SK-N-SH treated with all-trans-retinoic acid at 6 μM for 48 hours (cell line): ENCODE measurements at regions not wholly inside any gene's neighbourhood (a gene's known extent, or its start where the extent isn't known, plus 50 kb on each side); places are given as distances from the start of the nearest gene placed in this dataset.

Experiments
- ATAC-seq: fragments of 200-7000 bp; cut with Tn5 transposase; 3 replicates; pipeline ENCODE4 v1.9.1; 2020; ENCODE audit warnings: mild to moderate bottlenecking, moderate library complexity
- ARNTL ChIP-seq: fragments of 450-650 bp; formaldehyde crosslinking; IDR thresholded peaks from 2 replicates; pipeline ENCODE4 v1.5.0; 2020; ENCODE audit warnings: low read depth, mild to moderate bottlenecking, moderate library complexity, borderline replicate concordance
- BACH2 ChIP-seq: fragments of 250-450 bp; sonication (Bioruptor Pico); IDR thresholded peaks from 2 replicates; pipeline ENCODE4 v1.9.0; 2021; ENCODE audit warnings: mild to moderate bottlenecking, borderline replicate concordance
- CSDC2 ChIP-seq: fragments of 250-450 bp; sonication (Bioruptor Pico); IDR thresholded peaks from 2 replicates; pipeline ENCODE4 v1.5.0; 2020; ENCODE audit warnings: mild to moderate bottlenecking, moderate library complexity
- GLIS3 ChIP-seq: fragments of 250-450 bp; sonication (Bioruptor Pico); IDR thresholded peaks from 2 replicates; pipeline ENCODE4 v1.5.0; 2020; ENCODE audit warnings: mild to moderate bottlenecking, moderate library complexity
- ISL1 ChIP-seq: fragments of 250-450 bp; sonication (Bioruptor Pico); IDR thresholded peaks from 2 replicates; pipeline ENCODE4 v2.1.2; 2022; ENCODE audit warnings: mild to moderate bottlenecking, moderate library complexity
- OSR1 ChIP-seq: fragments of 250-450 bp; sonication (Bioruptor Pico); IDR thresholded peaks from 2 replicates; pipeline ENCODE4 v1.8.0; 2022; ENCODE audit warnings: moderate library complexity, mild to moderate bottlenecking, inconsistent platforms
- PPARA ChIP-seq: fragments of 250-450 bp; sonication (Bioruptor Pico); IDR thresholded peaks from 2 replicates; pipeline ENCODE4 v1.5.0; 2020; ENCODE audit warnings: mild to moderate bottlenecking, borderline replicate concordance
- RARB ChIP-seq: fragments of 250-450 bp; sonication (Bioruptor Pico); IDR thresholded peaks from 2 replicates; pipeline ENCODE4 v1.8.0; 2021; ENCODE audit warnings: mild to moderate bottlenecking, moderate library complexity
- SNAI2 ChIP-seq: fragments of 250-450 bp; sonication (Bioruptor Pico); IDR thresholded peaks from 2 replicates; pipeline ENCODE4 v1.5.0; 2020; ENCODE audit warnings: mild to moderate bottlenecking, moderate library complexity
- TCF4 ChIP-seq: fragments of 250-450 bp; sonication (Bioruptor Pico); IDR thresholded peaks from 2 replicates; pipeline ENCODE4 v1.8.0; 2021; ENCODE audit warnings: mild to moderate bottlenecking, moderate library complexity, borderline replicate concordance
- TOX ChIP-seq: fragments of 250-450 bp; sonication (Bioruptor Pico); IDR thresholded peaks from 2 replicates; pipeline ENCODE4 v1.8.0; 2021; ENCODE audit warnings: mild to moderate bottlenecking, moderate library complexity, borderline replicate concordance
- ZC3H10 ChIP-seq: fragments of 250-450 bp; sonication (Bioruptor Pico); IDR thresholded peaks from 2 replicates; pipeline ENCODE4 v1.5.1; 2021; ENCODE audit warnings: mild to moderate bottlenecking, moderate library complexity
- ZFP3 ChIP-seq: fragments of 250-450 bp; sonication (Bioruptor Pico); IDR thresholded peaks from 2 replicates; pipeline ENCODE4 v1.5.0; 2020; ENCODE audit warnings: mild to moderate bottlenecking, moderate library complexity
- ZFP30 ChIP-seq: fragments of 450-650 bp; formaldehyde crosslinking; IDR thresholded peaks from 2 replicates; pipeline ENCODE4 v1.5.0; 2022; ENCODE audit warnings: mild to moderate bottlenecking, moderate library complexity
- ZNF565 ChIP-seq: fragments of 450-650 bp; formaldehyde crosslinking; conservative IDR thresholded peaks from 2 replicates; pipeline ENCODE4 v1.5.0; 2020; ENCODE audit warnings: low read depth, mild to moderate bottlenecking, moderate library complexity
- ZNF8 ChIP-seq: fragments of 450-650 bp; formaldehyde crosslinking; IDR thresholded peaks from 2 replicates; pipeline ENCODE4 v1.5.0; 2020; ENCODE audit warnings: mild to moderate bottlenecking, moderate library complexity
- TF ChIP-seq, protein P1 (sequence below): fragments of 250-450 bp; sonication (Bioruptor Pico); IDR thresholded peaks from 2 replicates; pipeline ENCODE4 v1.8.0; 2020; ENCODE audit warnings: mild to moderate bottlenecking, moderate library complexity, borderline replicate concordance
- TF ChIP-seq, protein P2 (sequence below): fragments of 250-450 bp; sonication (Bioruptor Pico); IDR thresholded peaks from 2 replicates; pipeline ENCODE4 v1.8.0; 2021; ENCODE audit warnings: low read depth, mild to moderate bottlenecking, moderate library complexity, borderline replicate concordance
- TF ChIP-seq, protein P3 (sequence below): fragments of 250-450 bp; sonication (Bioruptor Pico); IDR thresholded peaks from 2 replicates; pipeline ENCODE4 v1.5.1; 2021; ENCODE audit warnings: mild to moderate bottlenecking, moderate library complexity
- TF ChIP-seq, protein P4 (sequence below): fragments of 250-450 bp; sonication (Bioruptor Pico); IDR thresholded peaks from 2 replicates; pipeline ENCODE4 v1.5.0; 2020; ENCODE audit warnings: mild to moderate bottlenecking, moderate library complexity

DNA sequence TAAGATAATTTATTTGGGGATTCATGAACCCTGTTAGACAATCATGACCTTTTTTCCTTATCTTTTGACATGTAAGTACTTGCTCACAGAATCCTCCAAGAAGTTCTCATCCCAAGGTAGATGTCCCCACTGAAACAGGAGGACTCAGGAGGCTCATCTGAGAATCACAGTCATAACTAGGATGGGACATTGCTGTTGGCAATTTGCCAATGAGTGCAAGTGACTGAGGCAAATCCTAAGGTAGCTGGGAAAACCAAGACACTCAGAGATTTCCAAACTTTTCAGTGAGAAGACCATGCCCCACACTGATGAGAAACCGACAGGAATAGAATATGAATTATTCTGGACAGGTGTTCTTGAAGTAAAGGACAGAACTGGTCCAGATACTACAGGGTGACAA, 735.0 kb downstream of the TMEM182 start:
- TF ChIP-seq BACH2 (CRISPR knock-in tag) (no peak), TOX (CRISPR knock-in tag) (no peak), ZC3H10 (CRISPR knock-in tag) (no peak), ZNF565 (CRISPR knock-in tag) (no peak), GLIS3 (CRISPR knock-in tag) (no peak)
- TF ChIP-seq, protein P1, sequence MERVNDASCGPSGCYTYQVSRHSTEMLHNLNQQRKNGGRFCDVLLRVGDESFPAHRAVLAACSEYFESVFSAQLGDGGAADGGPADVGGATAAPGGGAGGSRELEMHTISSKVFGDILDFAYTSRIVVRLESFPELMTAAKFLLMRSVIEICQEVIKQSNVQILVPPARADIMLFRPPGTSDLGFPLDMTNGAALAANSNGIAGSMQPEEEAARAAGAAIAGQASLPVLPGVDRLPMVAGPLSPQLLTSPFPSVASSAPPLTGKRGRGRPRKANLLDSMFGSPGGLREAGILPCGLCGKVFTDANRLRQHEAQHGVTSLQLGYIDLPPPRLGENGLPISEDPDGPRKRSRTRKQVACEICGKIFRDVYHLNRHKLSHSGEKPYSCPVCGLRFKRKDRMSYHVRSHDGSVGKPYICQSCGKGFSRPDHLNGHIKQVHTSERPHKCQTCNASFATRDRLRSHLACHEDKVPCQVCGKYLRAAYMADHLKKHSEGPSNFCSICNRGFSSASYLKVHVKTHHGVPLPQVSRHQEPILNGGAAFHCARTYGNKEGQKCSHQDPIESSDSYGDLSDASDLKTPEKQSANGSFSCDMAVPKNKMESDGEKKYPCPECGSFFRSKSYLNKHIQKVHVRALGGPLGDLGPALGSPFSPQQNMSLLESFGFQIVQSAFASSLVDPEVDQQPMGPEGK (CRISPR knock-in tag): no peak
- TF ChIP-seq, protein P2, sequence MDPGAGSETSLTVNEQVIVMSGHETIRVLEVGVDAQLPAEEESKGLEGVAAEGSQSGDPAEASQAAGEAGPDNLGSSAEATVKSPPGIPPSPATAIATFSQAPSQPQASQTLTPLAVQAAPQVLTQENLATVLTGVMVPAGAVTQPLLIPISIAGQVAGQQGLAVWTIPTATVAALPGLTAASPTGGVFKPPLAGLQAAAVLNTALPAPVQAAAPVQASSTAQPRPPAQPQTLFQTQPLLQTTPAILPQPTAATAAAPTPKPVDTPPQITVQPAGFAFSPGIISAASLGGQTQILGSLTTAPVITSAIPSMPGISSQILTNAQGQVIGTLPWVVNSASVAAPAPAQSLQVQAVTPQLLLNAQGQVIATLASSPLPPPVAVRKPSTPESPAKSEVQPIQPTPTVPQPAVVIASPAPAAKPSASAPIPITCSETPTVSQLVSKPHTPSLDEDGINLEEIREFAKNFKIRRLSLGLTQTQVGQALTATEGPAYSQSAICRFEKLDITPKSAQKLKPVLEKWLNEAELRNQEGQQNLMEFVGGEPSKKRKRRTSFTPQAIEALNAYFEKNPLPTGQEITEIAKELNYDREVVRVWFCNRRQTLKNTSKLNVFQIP (CRISPR knock-in tag): no peak
- TF ChIP-seq, protein P3, sequence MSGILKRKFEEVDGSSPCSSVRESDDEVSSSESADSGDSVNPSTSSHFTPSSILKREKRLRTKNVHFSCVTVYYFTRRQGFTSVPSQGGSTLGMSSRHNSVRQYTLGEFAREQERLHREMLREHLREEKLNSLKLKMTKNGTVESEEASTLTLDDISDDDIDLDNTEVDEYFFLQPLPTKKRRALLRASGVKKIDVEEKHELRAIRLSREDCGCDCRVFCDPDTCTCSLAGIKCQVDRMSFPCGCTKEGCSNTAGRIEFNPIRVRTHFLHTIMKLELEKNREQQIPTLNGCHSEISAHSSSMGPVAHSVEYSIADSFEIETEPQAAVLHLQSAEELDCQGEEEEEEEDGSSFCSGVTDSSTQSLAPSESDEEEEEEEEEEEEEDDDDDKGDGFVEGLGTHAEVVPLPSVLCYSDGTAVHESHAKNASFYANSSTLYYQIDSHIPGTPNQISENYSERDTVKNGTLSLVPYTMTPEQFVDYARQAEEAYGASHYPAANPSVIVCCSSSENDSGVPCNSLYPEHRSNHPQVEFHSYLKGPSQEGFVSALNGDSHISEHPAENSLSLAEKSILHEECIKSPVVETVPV (CRISPR knock-in tag): no peak

DNA sequence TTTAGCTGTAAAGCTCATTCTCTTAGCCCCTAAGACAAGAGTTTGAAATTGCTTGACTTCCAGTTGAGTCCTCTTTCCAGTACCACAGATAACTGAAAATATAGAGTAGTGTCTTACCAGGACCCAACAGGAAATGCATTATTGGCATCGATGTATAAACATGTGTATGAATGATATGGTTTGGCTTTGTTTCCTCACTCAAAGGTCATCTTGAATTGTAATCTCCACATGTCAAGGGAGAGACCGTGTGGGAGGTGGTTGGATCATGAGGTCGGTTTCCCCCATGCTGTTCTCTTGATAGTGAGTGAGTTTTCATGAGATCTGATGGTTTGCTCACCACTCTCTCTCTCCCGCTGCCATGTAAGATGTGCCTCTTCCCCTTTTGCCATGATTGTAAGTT, 745.0 kb downstream of the TMEM182 start:
- no peak for TF ChIP-seq RARB (CRISPR knock-in tag)
- TF ChIP-seq PPARA (CRISPR knock-in tag): no peak
- no peak for TF ChIP-seq ZC3H10 (CRISPR knock-in tag)
- TF ChIP-seq OSR1: no peak
- TF ChIP-seq ZNF8 (CRISPR knock-in tag): no peak
- no peak for TF ChIP-seq ARNTL (CRISPR knock-in tag)
- no peak for TF ChIP-seq CSDC2
- no peak for TF ChIP-seq ZFP3
- TF ChIP-seq, protein P2 (CRISPR knock-in tag): no peak
- no peak for ATAC-seq

More for the DNA sequence above, 735.0 kb downstream of the TMEM182 start:
- no peak for ATAC-seq

DNA sequence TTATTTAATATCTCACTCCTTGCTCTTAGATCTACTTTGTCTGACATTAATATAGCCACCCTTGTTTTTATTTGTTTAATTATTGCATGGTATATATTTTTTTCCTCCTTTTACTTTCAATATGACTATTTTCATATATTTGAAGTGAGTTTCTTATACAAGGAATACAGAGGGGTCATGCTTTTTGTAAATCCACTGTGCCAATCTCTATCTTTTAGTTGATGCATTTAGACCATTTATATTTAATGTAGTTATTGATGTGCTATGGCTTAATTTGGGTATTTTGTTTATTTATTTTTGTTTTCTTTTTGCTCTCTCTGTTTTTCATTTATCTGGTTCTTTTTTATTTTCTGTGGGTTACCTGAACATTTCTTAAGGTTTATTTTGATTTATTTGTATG, 750.6 kb downstream of the TMEM182 start:
- TF ChIP-seq ZFP30 (CRISPR knock-in tag) (no peak), TCF4 (CRISPR knock-in tag) (no peak), PPARA (CRISPR knock-in tag) (no peak), GLIS3 (CRISPR knock-in tag) (no peak), ISL1 (CRISPR knock-in tag) (no peak), SNAI2 (CRISPR knock-in tag) (no peak), ZFP3 (no peak), ZNF8 (CRISPR knock-in tag) (no peak), ZC3H10 (CRISPR knock-in tag) (no peak), TOX (CRISPR knock-in tag) (no peak), CSDC2 (no peak), ARNTL (CRISPR knock-in tag) (no peak), RARB (CRISPR knock-in tag) (no peak)
- TF ChIP-seq, protein P3 (CRISPR knock-in tag): no peak
- TF ChIP-seq, protein P4, sequence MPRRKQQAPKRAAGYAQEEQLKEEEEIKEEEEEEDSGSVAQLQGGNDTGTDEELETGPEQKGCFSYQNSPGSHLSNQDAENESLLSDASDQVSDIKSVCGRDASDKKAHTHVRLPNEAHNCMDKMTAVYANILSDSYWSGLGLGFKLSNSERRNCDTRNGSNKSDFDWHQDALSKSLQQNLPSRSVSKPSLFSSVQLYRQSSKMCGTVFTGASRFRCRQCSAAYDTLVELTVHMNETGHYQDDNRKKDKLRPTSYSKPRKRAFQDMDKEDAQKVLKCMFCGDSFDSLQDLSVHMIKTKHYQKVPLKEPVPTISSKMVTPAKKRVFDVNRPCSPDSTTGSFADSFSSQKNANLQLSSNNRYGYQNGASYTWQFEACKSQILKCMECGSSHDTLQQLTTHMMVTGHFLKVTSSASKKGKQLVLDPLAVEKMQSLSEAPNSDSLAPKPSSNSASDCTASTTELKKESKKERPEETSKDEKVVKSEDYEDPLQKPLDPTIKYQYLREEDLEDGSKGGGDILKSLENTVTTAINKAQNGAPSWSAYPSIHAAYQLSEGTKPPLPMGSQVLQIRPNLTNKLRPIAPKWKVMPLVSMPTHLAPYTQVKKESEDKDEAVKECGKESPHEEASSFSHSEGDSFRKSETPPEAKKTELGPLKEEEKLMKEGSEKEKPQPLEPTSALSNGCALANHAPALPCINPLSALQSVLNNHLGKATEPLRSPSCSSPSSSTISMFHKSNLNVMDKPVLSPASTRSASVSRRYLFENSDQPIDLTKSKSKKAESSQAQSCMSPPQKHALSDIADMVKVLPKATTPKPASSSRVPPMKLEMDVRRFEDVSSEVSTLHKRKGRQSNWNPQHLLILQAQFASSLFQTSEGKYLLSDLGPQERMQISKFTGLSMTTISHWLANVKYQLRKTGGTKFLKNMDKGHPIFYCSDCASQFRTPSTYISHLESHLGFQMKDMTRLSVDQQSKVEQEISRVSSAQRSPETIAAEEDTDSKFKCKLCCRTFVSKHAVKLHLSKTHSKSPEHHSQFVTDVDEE: no peak
- TF ChIP-seq, protein P1 (CRISPR knock-in tag): no peak
- TF ChIP-seq, protein P2 (CRISPR knock-in tag): no peak
- no peak for ATAC-seq
